Astrocyte (in vitro differentiated cells and primary cell): ENCODE measurements at regions not wholly inside any gene's neighbourhood (a gene's known extent, or its start where the extent isn't known, plus 50 kb on each side); places are given as distances from the start of the nearest gene placed in this dataset.

Source experiments
- DNase-seq: peaks from one replicate; pipeline ENCODE4 v3.0.0-alpha.2; 2010; ENCODE audit warnings: low read depth
- FAIRE-seq: peaks from 2 replicates; lab custom pipeline; 2011; peaks lifted over from hg19 to GRCh38; lab: Jason Lieb, UNC
- H2AFZ ChIP-seq: 2 replicates; pipeline ENCODE4 v1.6.0; 2012; ENCODE audit warnings: low read depth, low read length, inconsistent platforms
- H3K27ac ChIP-seq: 2 replicates; pipeline ENCODE4 v1.5.1; 2011; ENCODE audit warnings: low read depth, low read length, inconsistent platforms
- H3K27me3 ChIP-seq: 2 replicates; pipeline ENCODE4 v1.6.0; 2011; ENCODE audit warnings: low read length, inconsistent platforms; ENCODE audit not compliant: insufficient read depth
- H3K36me3 ChIP-seq: 2 replicates; pipeline ENCODE4 v1.5.1; 2011; ENCODE audit warnings: low read length, inconsistent platforms; ENCODE audit not compliant: insufficient read depth
- H3K4me1 ChIP-seq: 2 replicates; pipeline ENCODE4 v1.5.1; 2011; ENCODE audit warnings: low read length, inconsistent platforms; ENCODE audit not compliant: insufficient read depth
- H3K4me2 ChIP-seq: 2 replicates; pipeline ENCODE4 v1.6.0; 2012; ENCODE audit warnings: low read length, inconsistent platforms
- H3K4me3 ChIP-seq: 2 replicates; pipeline ENCODE4 v1.5.1; 2011; ENCODE audit warnings: low read depth, mild to moderate bottlenecking, low read length, inconsistent platforms; ENCODE audit not compliant: insufficient read depth
- H3K79me2 ChIP-seq: 2 replicates; pipeline ENCODE4 v1.6.0; 2012; ENCODE audit warnings: mild to moderate bottlenecking, low read length, inconsistent platforms; ENCODE audit not compliant: insufficient read depth
- H3K9ac ChIP-seq: 2 replicates; pipeline ENCODE4 v1.6.0; 2012; ENCODE audit warnings: mild to moderate bottlenecking, low read length, inconsistent platforms
- H3K9me3 ChIP-seq: 2 replicates; pipeline ENCODE4 v1.5.1; 2012; ENCODE audit warnings: low read depth, mild to moderate bottlenecking, low read length, inconsistent platforms; ENCODE audit not compliant: insufficient read depth
- H4K20me1 ChIP-seq: 2 replicates; pipeline ENCODE4 v1.6.0; 2012; ENCODE audit warnings: low read length, inconsistent platforms; ENCODE audit not compliant: insufficient read depth
- H3K27ac Mint-ChIP-seq: one replicate; pipeline ENCODE4 v1.8.0; 2021; ENCODE audit warnings: mild to moderate bottlenecking, mixed read lengths; ENCODE audit not compliant: unreplicated experiment
- H3K27me3 Mint-ChIP-seq: one replicate; pipeline ENCODE4 v1.8.0; 2021; ENCODE audit warnings: low read depth, mixed read lengths; ENCODE audit not compliant: unreplicated experiment
- H3K36me3 Mint-ChIP-seq: one replicate; pipeline ENCODE4 v1.8.0; 2021; ENCODE audit warnings: low read depth, mixed read lengths; ENCODE audit not compliant: unreplicated experiment
- H3K4me1 Mint-ChIP-seq: one replicate; pipeline ENCODE4 v1.8.0; 2021; ENCODE audit warnings: low read depth, mixed read lengths; ENCODE audit not compliant: unreplicated experiment
- H3K4me3 Mint-ChIP-seq: one replicate; pipeline ENCODE4 v1.8.0; 2021; ENCODE audit warnings: mild to moderate bottlenecking, moderate library complexity, mixed read lengths; ENCODE audit not compliant: unreplicated experiment
- H3K9me3 Mint-ChIP-seq: one replicate; pipeline ENCODE4 v1.8.0; 2021; ENCODE audit warnings: mild to moderate bottlenecking, mixed read lengths; ENCODE audit not compliant: unreplicated experiment
- CTCF ChIP-seq: IDR thresholded peaks from 2 replicates; pipeline ENCODE4 v1.5.1; 2011; ENCODE audit warnings: low read depth, mild to moderate bottlenecking, inconsistent platforms, low read length, moderate library complexity; ENCODE audit not compliant: insufficient read depth
- EZH2 ChIP-seq: IDR thresholded peaks from 2 replicates; pipeline ENCODE4 v1.6.1; 2012; ENCODE audit warnings: mild to moderate bottlenecking, low read length, inconsistent platforms; ENCODE audit not compliant: insufficient read depth

- Mint-ChIP-seq H3K27me3 (no peaks in the 10 kb centered on the region), H3K36me3 (no peaks in the 10 kb centered on the region), H3K4me1 (no peaks in the 10 kb centered on the region), H3K27ac (no peak overlapping the region), H3K9me3 (no peaks in the 10 kb centered on the region), H3K4me3 (no peak overlapping the region)
- FAIRE-seq = no peak
- TF ChIP-seq CTCF (no peak), EZH2 (no peak)
- Histone ChIP-seq H3K27ac (no peak overlapping the region), H3K4me2 (no peak overlapping the region), H3K4me1 (no peaks in the 10 kb centered on the region), H4K20me1 (no peaks in the 10 kb centered on the region), H3K36me3 (no peaks in the 10 kb centered on the region), H3K27me3 (no peaks in the 10 kb centered on the region), H2AFZ (no peak overlapping the region), H3K4me3 (no peak overlapping the region), H3K9me3 (no peaks in the 10 kb centered on the region), H3K79me2 (no peaks in the 10 kb centered on the region), H3K9ac (no peak overlapping the region)
- no peak for DNase-seq
Observed at GRCh38 chr5:125510651-125511050, 764.2 kb upstream of the ZNF608 start.

- DNase-seq = no peak
- Histone ChIP-seq H3K9ac (no peak overlapping the region), H3K36me3 (no peaks in the 10 kb centered on the region), H3K4me2 (no peak overlapping the region), H3K27ac (no peak overlapping the region), H3K27me3 (no peaks in the 10 kb centered on the region), H3K4me3 (no peak overlapping the region), H3K79me2 (no peaks in the 10 kb centered on the region), H3K4me1 (no peaks in the 10 kb centered on the region), H4K20me1 (no peaks in the 10 kb centered on the region), H3K9me3 (no peaks in the 10 kb centered on the region), H2AFZ (no peak overlapping the region)
- H3K4me3 Mint-ChIP-seq = no peak overlapping the region
- FAIRE-seq = no peak
- H3K36me3 Mint-ChIP-seq = no peaks in the 10 kb centered on the region
- peaks cover 6% of the 10 kb centered on the region for H3K4me1 Mint-ChIP-seq
- no peaks in the 10 kb centered on the region for H3K27me3 Mint-ChIP-seq
- H3K9me3 Mint-ChIP-seq = no peaks in the 10 kb centered on the region
- no peak overlapping the region for H3K27ac Mint-ChIP-seq
- no peak for TF ChIP-seq EZH2
- no peak for TF ChIP-seq CTCF
Observed at GRCh38 chr5:125517973-125518550, 771.6 kb upstream of the ZNF608 start.

GRCh38 chr5:125521289-125521688, 774.9 kb upstream of the ZNF608 start:
- Histone ChIP-seq H4K20me1 (no peaks in the 10 kb centered on the region), H2AFZ (no peak overlapping the region), H3K36me3 (no peaks in the 10 kb centered on the region), H3K4me1 (no peaks in the 10 kb centered on the region), H3K27me3 (no peaks in the 10 kb centered on the region), H3K79me2 (no peaks in the 10 kb centered on the region), H3K9ac (no peak overlapping the region), H3K4me3 (no peak overlapping the region), H3K9me3 (no peaks in the 10 kb centered on the region), H3K4me2 (no peak overlapping the region), H3K27ac (no peak overlapping the region)
- H3K9me3 Mint-ChIP-seq = no peaks in the 10 kb centered on the region
- TF ChIP-seq EZH2 (no peak), CTCF (no peak)
- H3K36me3 Mint-ChIP-seq = no peaks in the 10 kb centered on the region
- peaks cover 13% of the 10 kb centered on the region for H3K4me1 Mint-ChIP-seq
- H3K4me3 Mint-ChIP-seq = no peak overlapping the region
- no peak overlapping the region for H3K27ac Mint-ChIP-seq
- no peak for DNase-seq
- FAIRE-seq = no peak
- no peaks in the 10 kb centered on the region for H3K27me3 Mint-ChIP-seq
